Heart left ventricle (tissue), 13 donors: ENCODE measurements at regions not wholly inside any gene's neighbourhood (a gene's known extent, or its start where the extent isn't known, plus 50 kb on each side); places are given as distances from the start of the nearest gene placed in this dataset.

Source experiments
- CTCF ChIP-seq, 12 donors: fragments of 200-600 bp; sonication (generic) in 4 of 12; IDR thresholded peaks; one replicate each; pipeline versions ENCODE4 v1.5.0 to v1.8.0; 2018 to 2022; ENCODE audit warnings: antibody characterized with exemption in 12 of 12, mild to moderate bottlenecking in 5 of 12
- POLR2A ChIP-seq, 2 donors: fragments of 450-650 bp; IDR thresholded peaks; one replicate each; pipeline ENCODE4 v1.6.1; 2017; ENCODE audit warnings: antibody characterized with exemption in 2 of 2, mild to moderate bottlenecking in 2 of 2, moderate library complexity in 2 of 2
- donor health status: ischemic (EF 13 %, LVEDD 7.1; RV severe dilation, severe dysfunction).
- donor health status: DM: no; HTN: yes; CAD: no.
- donor health status: DM: no; HTN: no; CAD: no.
- donor health status: ischemic (EF 25% LVEDD 6.9; RV normal size, moderate dysfunction).
- donor health status: ischemic (EF 25% LVEDD 5.7; RV mildly dilated, moderate dysfunction).
- donor health status: ischemic (EF 35%, LVEDD 5.7; RV mildly dilated, moderate dysfunction).
- donor health status: nonischemic (EF 11% LVEDD 7.7; RV severe dilation, severe dysfunction).
- donor health status: DM: yes; HTN: yes; CAD: no.
- donor health status: PGD.
- donor health status: ischemic (EF 29% LVEDD 5.4; RV normal size, mild dysfunction).
- donor health status: nonischemic (EF 23%, LVEDD 6.1; RV moderate dilation, normal function).

GRCh38 chr9:2335260-2335659, 286.3 kb upstream of the VLDLR start:
- no peak for TF ChIP-seq CTCF (IDR thresholded peaks at IDR 0.05)
- TF ChIP-seq POLR2A (IDR thresholded peaks at IDR 0.05) = no peak
